ENCODE measurements at regions not wholly inside any gene's neighbourhood (a gene's known extent, or its start where the extent isn't known, plus 50 kb on each side); places are given as distances from the start of the nearest gene placed in this dataset.
A peak's percentile ranks its signal among the peaks of the same experiment; 100 is the strongest.

DNA sequence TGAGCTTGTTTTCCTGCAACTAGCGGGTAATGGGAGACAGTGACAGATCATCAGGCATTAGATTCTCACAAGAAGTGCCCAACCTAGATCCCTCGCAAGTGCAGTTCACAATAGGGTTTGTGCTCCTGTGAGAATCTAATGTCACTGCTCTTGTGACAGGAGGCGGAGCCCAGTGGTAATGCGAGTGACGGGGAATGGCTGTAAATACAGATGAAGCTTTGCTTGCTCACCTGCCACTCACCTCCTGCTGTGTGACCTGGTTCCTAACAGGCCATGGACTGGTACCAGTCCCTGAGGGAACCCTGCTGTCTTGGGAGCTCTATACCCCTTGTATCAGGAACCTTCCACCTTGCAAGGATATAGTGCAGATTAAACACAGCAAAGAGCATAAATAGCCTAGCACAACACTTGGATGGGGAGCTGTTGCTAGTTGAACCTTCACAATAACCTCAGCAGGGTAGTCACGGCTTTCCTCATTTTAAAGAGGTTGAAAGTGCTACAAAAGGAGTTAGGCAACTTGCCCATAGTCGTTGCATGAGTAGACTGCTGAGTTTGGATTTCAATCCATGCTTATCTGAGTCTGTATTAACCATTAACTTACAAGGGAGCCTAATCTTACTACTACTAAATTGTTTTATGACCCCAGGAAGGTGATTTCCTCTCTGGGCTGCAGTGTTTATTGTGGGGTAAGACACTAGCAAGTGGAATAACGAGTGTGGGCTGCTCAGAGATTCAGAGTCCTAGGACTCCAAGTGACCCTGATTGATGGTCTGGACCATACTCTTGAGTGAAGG is 156.6 kb upstream of the ZFHX3 start:
- DNase-seq: no peak

- DNase-seq: peak; percentile 84
These were observed 154.3 kb upstream of the ZFHX3 start for GRCh38 chr16:73202161-73202729.

- DNase-seq: no peak
These were observed 151.3 kb upstream of the ZFHX3 start for GRCh38 chr16:73199214-73199613.

DNA sequence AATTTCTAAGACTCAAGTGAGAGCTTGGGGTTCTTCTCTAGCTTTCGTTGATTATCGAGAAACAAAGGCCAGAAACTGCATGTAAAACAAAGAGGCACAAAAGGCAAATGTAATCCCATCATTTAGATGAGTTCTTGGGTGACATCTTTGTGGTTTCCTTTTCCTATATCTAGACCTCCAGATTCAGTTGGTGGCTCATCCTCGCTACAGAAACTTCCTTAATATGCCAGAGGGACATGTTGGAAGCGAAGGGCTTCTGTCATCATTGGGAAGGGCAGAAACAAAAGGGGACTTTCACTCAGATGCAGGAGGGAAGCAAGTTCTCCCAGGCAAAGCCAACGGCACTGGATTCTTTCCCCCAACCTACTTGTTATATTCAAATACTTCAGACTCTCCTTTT is 150.6 kb upstream of the ZFHX3 start:
- DNase-seq: no peak

GRCh38 chr16:73197598-73197997 is 149.7 kb upstream of the ZFHX3 start:
- DNase-seq: no peak

- peak; percentile 56 for DNase-seq
These were observed 148.7 kb upstream of the ZFHX3 start for GRCh38 chr16:73196670-73197069.

DNA sequence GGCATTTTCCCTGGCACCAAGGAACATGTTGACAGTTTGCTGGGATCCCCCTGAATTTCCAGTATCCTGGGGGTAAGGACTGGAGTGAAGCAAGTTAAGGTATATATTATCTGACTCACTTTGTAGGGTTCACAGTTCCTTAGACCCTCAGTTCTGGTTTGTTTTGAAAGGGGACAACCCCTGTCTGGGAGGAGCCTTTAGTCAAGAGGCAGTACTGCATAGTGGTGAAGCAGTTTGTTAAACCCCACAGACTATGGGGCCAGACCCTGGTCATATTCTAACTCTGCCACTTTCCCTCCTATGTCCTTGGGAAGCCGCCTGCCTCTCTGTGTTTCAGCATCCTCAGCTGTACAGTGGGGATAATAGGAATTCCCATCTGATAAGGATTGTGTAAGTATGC is 145.5 kb upstream of the ZFHX3 start:
- no peak for DNase-seq

DNA sequence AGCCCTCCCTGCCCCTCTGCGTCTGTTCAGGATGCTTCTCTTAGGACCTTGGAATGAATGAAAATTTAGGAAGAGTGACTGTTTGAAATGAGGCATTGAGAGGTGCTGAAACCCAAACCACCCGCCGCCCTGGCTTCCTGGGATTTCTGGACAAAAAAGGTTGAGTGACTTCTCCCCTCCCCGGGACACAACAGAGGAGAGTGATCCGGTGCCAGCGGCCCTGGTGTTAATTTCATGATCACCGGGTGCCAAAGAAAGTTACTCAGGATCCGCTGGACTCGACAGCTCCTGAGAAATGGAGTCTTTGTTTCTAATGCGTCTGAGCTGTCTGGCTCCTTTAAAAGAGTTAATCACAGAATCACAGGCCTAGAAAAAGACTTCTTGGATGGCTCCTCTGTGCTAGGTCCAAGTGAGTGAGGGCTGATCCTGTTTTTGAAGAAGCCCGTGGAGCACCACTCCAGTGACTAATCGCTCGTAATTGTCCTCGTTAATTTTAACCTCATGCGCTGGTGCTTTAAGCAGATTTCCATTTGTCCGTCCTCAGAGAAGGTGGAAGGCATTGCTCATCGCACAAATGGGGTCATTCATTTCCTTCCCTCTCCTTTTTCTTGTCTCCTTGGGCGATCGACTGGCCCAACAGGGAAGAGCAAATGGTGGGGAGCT is 144.4 kb upstream of the ZFHX3 start:
- DNase-seq: no peak

GRCh38 chr16:73191660-73192046 is 143.7 kb upstream of the ZFHX3 start:
- no peak for DNase-seq

DNA sequence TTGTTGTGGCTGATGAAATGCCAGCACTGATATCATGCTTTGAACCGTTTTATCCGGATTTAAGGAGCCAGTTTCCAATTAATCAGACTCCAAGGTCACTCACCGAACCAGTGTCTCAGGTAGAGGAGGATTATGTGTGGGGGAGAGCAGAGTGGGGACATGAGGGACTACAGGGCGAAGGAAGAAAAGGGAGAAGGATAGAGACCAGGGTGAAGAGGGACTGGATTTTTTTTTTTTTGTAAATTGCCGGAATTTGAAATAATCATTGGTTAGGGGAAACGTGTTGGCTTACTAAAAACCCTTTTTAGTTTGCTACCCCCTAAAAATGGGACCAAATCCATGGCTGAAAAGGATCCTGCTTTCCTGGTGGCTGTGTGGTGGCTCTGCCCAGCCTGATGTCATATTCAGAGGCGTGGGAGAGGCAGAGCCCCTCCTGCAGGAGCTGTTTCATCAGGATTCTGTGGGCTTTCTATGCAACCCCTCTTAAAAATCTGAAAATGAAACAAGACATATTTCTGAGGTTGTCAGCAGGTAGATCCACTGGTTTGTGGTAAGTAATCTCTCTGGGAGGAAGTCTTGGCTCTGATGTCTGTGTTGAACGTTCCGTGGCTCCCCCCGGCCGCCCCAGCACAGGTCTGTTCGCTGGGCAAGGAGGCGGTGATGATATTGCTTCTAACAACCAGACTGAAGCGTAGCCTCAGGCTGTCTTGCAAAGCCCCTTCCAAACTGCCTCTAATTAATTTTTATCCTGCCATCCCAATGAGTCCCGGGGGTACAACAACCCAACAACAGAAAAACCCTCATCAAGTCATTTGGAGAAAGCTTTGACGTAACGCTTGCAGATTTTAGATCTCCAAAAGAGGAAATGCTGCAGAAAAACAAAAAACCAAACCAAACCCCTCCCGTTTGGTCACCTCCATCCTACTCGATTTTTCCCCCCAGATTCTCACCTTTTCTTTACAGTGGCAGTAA is 143.0 kb upstream of the ZFHX3 start:
- DNase-seq: no peak

DNA sequence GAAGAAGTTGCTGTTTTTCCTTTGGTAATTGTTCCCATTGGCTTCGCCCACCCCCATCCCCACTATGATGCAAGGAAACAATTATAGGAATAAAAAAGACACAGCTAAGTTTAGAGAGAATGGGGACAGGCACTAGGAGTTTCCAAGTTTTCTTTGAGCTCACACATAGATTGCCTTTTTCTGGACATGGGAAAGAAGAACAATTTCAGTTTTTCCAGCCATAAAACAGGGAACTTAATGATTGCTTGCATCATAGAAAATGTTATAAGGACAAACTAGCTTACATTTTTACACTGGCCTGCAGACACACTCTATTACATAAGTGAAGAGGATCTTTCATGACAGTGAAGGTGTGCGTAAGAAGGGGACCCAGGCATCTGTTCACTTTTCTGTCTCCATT is 142.3 kb upstream of the ZFHX3 start:
- peak; percentile 47 for DNase-seq

DNA sequence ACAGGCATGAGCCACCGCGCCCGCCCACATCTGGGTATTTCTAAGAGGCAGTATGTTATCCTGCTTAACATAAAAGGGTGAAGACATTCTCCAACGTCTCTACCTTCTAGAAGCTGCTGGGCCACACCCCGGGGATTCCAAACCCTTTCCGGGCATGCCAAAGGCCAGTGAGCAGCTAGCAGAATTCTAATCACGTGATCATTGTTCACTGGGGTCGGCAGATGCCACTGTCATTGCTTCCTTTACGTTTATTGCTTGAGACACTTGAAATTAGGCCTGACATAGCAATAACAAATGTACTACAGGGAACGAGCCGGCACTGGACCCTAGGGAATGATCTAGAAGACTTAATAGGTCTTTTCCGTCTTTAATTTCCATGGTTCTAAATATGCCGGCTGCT is 141.2 kb upstream of the ZFHX3 start:
- no peak for DNase-seq

DNA sequence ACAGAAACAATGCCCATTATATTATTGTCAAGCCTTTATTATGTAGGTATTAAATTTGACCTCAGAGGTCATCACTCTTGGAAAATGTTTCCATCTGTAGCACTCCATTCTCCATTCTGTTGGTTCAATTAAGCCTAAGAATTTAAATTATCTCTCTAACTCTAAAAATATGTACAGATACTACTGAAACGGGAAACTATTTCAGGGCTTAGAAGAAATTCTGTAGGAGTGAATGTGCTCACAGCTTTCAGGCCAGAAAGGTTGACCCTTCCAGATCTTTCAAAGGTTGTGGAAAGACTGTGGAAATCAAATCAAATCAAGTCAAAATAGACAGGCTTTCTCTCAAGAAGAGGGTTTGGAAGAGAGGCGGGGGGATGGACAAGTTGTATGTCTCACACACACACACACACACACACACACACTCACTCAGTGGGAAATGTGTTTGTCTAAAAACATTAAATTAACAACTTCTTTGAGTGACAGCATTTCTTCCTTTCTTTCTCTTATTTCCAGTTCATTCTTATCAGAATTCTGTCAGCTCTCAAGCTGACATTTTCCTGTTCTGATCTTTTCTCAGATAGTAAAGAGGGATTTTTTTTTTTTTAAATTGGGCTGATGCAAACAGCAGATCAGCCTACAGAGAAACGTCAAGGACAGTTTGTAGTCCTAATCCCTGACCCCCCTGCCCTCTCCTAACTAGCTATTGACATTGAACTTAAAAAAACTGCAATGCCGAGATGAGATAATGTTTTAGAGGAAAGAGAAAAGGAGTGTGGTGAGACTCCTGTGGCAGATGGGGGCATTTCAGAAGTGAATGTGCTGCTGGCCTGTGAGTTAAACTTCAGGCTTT is 139.0 kb upstream of the ZFHX3 start:
- no peak for DNase-seq

- DNase-seq: no peak
These were observed 137.8 kb upstream of the ZFHX3 start for GRCh38 chr16:73185737-73186136.

- DNase-seq: peak; percentile 43
These were observed 135.7 kb upstream of the ZFHX3 start for GRCh38 chr16:73183611-73184092.

DNA sequence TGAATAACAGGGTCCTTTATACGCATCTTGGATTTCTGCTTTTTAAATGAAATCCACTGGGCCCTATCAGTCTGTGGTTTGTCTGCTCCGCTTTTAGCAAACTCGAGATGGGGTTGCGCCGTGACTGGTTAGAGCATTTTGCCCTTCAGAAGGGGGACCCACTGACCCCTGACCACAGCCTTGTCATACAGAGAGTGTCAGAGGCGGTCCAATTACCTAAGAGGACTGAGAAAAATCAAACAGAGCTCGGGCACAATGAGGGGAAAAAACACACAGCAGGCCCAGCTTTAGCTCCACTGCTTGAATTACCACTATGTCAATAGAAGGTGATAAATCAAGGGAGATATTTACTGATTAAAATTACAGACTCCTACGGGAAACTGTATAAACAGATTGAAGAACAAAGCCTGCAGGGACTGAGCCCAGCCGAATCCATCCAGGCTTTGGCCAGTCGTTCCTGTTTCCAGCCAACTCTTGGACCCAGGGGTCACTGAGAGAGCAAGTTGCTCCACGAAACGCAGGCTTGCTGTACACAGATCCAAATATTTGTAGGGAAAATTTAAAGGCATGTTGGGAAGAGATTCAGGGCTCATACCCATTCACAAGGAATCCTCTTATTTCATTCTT is 131.9 kb upstream of the ZFHX3 start:
- peak; percentile 75 for DNase-seq

DNA sequence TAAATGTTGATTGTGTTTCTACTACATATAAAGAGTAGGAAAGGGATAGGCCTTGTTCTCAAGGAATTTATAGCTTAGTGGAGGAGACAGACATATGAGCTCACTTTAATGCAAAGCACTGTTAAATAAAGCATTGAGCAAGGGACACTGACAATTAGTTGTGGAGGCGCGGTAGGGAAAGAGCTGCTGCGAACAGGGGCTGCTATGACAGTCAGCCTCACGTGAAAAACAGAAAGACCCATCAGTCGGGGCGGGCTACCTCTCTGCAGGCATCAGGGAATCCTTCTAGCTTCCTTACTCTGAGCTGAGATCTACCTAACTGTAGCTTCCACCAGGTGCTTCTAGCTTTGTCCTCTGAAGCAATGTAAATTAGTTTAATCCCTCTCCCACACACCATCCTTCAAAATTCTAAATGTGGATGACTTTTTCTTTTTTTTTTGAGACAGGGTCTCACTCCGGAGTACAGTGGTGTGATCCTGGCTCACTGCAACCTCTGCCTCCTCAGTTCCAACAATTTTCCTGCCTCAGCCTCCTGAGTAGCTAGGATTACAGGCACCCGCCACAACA is 129.9 kb upstream of the ZFHX3 start:
- DNase-seq: no peak

DNA sequence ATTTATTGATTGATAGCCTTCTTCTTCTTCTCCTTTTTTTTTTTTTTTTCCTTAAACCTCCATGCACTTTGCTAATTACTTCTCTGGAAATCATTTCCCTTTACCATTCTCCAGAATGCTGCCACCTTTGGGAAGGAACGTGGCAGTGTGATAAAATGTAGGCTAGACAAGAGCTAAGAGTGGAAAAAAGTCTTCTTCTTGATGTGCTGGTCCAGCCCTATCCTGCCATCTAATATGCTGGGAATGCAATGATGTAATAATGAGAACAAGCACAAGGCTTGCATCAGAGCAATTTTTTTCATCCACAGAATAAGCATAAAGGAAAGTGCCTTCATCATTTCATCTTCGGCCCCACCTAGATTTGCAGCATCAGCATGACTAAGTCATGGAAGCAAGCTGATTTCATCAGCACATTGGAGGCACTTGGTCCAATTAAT is 128.7 kb upstream of the ZFHX3 start:
- DNase-seq: no peak

GRCh38 chr16:73172973-73173709 is 125.2 kb upstream of the ZFHX3 start:
- DNase-seq: peak; percentile 46

Measured in femur (tissue), 1 donor.